HK-2 (cell line): ENCODE measurements at regions not wholly inside any gene's neighbourhood (a gene's known extent, or its start where the extent isn't known, plus 50 kb on each side); places are given as distances from the start of the nearest gene placed in this dataset.

Source experiments
- DNase-seq: peaks from one replicate; pipeline ENCODE4 v3.0.0-alpha.2; 2018; ENCODE audit not compliant: unreplicated experiment

DNA sequence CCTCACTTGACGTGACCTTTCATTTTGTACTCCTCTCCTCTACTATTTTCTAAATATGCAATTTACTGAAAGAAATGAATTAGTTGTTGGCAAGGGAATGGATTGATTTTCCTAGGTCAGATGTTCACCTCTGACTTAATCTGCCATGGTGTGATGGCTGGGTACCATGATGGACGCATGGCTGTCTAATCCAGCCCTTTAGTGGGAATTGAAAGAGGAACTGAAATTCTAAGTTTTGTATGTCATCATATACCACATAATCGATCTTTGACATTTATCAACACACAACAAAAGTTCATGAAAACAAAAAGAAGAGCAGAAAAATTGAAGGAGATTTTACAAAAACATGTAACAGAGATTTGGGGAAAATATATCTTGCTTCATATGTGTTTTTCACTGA is 331.3 kb upstream of the SNX7 start:
- DNase-seq: no peak

GRCh38 chr1:98328855-98329254 is 332.7 kb upstream of the SNX7 start:
- no peak for DNase-seq

GRCh38 chr1:98327220-98327861 is 334.2 kb upstream of the SNX7 start:
- no peak for DNase-seq

DNA sequence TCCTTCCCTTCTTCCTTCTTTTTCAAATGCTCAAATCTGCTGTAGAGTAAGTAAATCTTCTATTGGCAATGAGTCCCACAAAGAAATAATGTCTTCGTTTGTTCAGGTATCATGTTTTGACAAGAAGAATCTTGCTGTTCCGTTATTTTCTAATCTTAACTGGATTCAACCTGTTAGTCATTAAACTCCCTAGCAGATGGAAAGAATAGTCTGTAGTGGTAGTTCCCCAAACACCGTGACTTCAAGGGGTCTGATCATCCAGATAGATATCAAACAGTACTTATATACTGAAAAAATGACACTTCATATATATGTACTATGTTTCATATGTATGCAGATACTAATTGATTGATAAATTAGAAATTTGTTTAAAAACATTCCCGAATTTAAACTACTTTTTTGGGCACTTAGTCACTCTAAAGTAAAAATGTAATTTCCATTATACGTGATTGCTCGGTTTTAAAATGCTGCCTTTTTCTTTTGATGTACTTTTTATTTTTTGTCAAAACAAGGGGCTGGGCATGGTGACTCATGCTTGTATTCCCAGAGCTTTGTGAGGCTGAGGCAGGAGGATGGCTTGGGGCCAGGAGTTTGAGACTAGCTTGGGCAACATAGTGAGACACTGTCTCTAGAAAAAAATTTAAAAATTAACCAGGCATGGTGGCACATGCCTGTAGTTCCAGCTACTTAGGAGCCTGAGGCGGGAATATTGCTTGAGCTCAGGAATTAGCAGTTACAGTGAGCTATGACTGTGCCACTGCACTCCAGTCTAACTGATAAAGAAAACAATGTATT is 335.7 kb upstream of the SNX7 start:
- DNase-seq: peak; percentile 84

DNA sequence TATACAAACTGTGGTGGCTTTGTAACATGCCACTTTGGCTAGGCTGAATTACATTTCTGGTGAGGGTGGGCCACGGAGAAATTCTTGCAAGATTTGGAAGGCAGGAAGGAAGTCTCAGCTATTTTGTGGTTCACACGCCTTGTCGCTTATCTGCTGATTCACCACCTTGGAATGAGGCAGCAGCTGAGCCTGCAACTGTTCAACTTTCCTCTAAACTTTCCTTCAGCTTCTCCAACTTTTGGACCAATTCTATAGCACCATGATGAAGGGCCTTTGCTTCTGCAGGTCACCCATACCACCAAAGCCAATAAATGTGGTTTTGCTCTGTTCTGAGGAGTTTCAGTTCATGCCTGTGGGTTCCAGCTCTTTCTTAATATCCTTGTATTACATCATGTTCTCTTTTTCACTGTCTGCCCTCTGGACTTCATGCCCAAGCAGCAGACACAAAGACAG is 337.6 kb upstream of the SNX7 start:
- DNase-seq: peak; percentile 75

- peak; percentile 22 for DNase-seq
These were observed 338.1 kb upstream of the SNX7 start for GRCh38 chr1:98323388-98323787.

GRCh38 chr1:98322966-98323365 is 338.6 kb upstream of the SNX7 start:
- DNase-seq: no peak

- no peak for DNase-seq
These were observed 339.4 kb upstream of the SNX7 start for GRCh38 chr1:98322086-98322485.

GRCh38 chr1:98321191-98321590 is 340.3 kb upstream of the SNX7 start:
- DNase-seq: no peak

DNA sequence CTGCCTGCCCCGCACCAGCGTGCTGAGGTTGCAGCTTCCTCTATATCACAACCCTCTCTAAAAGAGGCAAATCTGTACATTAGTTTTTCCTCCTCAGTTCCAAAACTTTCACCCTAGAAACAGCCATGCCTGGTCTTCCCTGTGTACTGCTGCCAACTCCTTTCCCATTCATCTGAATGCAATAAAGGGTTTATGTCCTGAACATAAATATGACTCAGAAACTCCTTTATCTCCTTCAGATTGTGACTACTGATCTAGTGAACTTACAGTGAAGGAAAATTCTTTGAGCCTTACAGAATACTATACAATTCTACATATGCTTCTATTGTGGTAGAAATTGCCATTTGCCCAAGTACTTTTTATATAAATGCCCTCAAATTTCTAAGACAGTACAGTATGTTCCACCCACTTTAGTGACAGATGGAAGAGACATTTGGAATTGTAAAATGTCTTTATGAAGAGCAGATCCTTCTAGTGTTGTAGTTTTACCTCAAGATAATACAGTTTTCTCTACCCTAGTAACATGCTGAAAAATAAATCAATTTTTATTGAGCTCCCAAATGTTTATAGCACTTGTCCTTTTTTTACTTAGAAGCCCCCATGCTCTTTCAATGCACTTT is 345.1 kb upstream of the SNX7 start:
- DNase-seq: no peak

GRCh38 chr1:98315309-98315708 is 346.2 kb upstream of the SNX7 start:
- DNase-seq: no peak

GRCh38 chr1:98314601-98315000 is 346.9 kb upstream of the SNX7 start:
- DNase-seq: no peak

DNA sequence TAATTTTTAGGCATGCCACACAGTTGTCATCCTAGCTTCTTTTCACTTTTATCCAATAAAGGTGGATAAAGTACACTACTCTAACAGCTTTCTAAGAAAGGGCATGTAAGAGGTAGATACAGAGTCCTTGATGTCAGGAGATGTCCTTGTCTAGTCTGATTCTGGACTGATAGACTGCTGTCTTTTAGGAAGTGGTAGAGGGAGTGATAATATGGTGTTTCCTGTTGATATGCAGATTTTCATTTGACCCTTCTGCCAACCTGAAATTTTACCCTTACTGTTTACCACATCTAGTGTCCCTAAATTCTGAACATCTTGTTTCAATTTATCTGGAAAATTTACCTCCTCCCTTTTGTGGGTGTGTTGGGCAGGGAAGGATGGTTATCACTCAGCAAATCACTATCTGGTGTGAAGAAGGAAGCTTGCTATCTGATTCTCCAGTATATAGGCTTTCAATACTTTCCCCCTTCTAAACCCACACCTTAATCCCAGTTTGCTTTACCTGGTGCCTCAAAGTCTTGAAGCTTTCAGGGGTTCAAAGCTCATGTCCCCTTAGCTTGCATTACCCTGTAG is 354.9 kb upstream of the SNX7 start:
- DNase-seq: no peak

DNA sequence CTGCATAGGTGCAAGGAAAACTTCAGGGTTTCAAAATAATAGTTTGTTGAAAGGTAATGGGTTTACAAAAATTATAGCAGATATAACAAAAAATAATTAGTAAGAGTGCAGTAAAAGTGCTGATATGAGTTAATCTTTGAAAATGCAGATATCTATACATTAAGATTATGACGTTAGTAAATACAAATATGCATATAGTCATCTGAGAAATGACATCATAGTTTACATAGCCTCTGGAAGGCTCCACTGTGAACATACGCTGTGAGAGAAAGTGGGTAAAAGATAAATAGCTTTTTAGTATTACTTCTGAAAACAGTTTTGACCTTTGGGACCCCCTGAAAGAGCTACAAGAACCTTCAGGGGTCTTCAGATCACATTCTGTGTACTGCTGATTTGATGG is 356.2 kb upstream of the SNX7 start:
- DNase-seq: no peak

DNA sequence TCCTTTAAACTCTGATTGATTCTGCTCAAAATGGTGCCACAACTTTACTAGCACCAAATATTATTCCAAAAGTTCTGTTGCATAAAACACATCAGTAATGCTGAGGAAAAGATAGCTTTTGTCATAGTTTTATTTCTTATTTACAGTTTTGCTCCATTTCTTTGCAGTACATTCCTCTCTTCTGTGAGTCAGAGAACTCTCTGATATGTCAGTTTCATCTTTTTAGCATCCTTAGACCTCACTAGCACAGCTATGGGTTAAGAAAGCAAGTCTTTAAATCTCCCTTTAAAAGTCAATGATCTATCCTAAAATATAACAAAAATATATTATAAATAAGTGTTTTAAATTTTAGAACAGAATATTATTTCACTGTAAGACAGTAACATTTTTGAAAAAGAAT is 356.6 kb upstream of the SNX7 start:
- no peak for DNase-seq

- DNase-seq: no peak
These were observed 361.7 kb upstream of the SNX7 start for GRCh38 chr1:98299861-98300260.

DNA sequence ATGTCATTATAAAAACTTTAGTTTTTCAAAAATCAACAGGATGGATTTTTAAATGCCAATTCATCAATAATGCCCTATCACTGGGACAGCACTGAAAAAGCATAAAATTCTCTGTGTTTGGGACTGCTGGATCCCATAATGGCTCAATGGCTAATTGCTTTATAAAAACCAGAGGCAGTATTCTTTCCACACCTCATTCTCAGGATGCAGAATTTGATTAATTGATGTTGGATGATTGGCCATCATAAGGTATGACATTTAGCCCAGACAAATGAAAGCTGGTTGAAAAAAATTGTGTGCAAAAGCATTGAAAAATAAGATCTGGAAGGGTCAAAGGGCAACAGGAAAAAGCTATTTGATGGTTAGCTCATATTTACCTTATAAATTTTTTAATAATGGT is 362.2 kb upstream of the SNX7 start:
- DNase-seq: no peak

DNA sequence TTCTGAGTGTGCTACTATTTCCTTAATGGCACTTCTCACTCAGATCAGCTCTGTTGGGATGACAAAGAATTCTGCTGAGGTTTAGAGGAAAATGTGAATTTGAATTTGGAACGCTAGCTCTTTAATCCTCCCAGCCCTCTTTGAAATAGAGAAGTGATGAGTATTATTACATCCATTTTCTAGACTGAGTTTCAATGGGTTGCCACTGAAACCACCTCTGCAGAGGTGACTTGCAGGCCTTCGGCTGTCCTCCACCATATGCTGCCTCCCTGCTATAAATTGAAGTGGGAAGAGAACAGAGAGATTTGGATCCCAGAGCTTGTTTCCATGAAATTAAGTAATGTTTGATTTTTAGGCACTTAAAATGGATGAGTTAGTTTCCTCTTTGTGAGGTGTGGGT is 363.2 kb upstream of the SNX7 start:
- no peak for DNase-seq

DNA sequence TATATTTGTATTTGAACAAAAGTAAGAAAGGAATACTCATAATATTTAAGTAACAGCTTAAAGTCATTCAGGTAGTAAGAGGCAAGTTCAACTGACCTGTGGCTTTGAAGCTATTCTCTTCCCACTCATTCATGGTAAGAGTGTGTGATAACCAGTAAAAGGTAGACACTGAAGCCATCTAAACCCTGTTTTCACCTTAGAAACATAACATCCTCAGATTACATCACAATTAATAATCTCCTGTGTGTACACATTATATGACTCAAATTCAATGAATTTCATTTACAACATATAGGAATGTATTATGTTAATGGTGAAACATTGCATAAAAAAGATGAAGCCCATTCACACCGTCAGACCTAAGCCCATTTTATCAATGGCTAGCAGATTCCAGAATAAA is 364.8 kb upstream of the SNX7 start:
- DNase-seq: no peak

DNA sequence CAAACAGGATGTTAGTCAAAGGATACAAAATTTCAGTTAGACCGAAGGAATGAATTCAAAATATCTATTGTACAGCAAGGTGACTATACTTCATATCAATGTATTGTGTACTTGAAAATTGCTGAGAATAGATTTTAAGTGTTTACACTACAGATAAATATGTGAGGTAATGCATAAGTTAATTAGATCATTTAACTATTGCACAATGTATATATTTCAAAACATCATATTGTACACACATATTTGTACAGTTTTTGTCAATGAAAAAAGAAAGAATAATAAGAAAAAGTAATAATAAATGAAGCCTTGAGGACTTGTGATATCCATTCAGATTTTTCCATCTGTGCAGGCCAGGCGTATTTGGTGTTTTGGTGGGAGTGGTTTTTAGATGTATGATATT is 367.4 kb upstream of the SNX7 start:
- no peak for DNase-seq

- DNase-seq: no peak
These were observed 368.5 kb upstream of the SNX7 start for GRCh38 chr1:98292994-98293393.

DNA sequence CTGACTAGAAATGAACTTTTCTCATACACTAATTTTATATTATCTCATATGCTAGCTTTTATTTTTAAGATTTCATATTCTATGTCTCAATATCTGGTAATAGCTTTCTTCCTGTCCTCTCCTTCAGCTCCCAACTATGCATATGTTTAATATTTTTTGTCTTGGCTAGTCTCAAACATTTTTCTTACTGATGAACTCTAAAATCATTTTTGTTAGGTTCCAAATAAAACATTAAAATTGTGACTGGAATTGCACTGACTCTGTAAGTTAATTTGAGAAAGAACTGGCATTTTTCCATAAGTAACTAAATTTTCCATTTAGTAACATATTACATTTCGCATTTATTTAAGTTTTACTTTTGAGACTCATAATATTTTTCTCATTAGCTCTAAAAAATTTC is 368.5 kb upstream of the DPYD start:
- DNase-seq: no peak

DNA sequence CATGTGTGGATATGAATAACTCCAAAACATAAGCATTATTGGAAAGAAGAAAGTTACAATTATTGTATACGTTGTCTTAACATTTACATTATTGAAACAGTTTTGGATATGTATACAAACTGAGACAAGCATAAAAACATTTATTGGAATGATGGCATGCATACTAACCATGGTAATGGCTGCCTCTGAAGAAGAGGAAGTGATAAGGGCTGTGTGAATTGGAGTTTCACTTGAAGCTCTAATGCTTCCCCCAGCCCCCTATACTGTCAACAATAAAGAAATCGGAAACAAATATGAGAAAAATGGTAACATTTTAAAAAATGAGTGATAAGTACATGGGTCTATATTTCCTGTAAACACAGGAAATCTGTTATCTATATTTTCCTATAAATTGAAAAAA is 367.7 kb upstream of the DPYD start:
- no peak for DNase-seq
